GM21786 (cell line): ENCODE measurements at regions not wholly inside any gene's neighbourhood (a gene's known extent, or its start where the extent isn't known, plus 50 kb on each side); places are given as distances from the start of the nearest gene placed in this dataset.
A peak's percentile ranks its signal among the peaks of the same experiment; 100 is the strongest.
"Not testable (repeated sequence)": the region's sequence is repeated elsewhere in the genome, so short reads cannot be mapped to it uniquely, and the experiment has no call there.

Source experiments
- ATAC-seq: cut with Tn5 transposase; IDR thresholded peaks from one replicate; pipeline ENCODE4 v1.9.1; 2021; ENCODE audit not compliant: unreplicated experiment

DNA sequence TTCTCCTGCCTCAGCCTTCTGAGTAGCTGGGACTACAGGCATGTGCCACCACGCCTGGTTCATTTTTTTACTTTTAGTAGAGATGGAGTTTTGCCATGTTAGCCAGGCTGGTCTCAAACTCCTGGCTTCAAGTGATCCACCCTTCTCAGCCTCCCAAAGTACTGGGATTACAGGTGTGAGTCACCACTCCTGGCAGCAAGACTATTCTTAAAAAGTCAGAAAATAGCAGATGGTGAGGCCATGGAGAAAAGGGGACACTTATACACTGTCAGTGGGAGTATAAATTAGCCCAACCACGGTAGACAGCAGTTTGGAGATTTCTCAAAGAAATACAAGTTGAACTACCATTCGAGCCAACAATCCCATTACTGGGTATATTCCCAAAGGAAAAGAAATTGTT, 603.3 kb upstream of the TBL1XR1 start:
- ATAC-seq: no peak

DNA sequence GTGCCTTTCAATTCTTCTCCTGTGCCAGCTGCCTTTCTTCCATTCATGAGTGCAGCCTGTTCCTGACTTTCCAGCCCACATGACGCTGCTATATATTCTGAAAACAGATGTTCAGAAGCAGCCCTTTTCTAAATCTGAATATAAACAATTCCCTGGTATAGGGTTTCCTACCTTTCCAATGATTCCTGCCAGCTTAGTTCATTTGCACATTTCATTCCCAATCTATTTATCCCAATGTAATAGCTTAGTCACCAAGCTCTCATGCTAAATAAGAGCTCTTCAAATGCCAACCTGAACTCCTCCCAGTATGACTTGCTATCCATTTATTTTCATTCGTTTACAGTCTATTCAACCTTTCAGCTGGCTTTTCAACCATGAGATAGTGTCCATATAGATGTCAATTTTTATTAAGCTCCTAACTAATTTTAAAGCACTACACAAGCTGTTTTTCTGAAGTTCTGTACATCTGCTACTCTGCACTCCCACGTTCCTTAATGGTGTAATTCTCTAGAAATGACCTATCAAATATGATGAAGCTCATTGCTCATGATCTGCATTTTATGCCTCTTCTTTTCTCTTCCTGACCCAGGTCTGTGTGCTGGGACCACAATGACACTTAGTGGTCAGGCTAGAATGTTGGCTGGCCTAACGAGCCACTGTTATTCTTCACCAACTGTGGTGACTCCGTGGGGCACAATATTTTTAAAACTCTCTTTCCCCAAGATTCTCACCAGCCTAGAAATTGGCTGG, 605.0 kb upstream of the TBL1XR1 start:
- ATAC-seq: no peak

DNA sequence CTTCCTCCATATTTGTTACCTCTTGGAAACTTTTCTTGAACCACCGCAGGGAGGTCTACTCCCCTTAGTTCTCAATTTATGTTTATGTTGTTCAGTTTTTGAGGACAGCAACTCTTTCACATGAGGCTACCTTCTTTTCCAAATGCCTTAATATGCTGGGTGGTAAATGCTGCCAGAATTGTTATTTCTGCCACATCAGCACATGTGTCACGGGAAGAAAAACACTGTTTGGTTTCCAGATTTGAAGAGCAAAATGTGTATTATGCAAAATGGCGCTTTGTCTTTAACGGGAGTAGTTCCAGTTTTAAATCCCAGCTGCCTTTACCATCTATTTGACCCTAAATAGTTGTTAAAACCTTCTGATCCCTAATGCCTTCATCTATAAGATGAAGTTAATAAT, 606.2 kb upstream of the TBL1XR1 start:
- no peak for ATAC-seq

DNA sequence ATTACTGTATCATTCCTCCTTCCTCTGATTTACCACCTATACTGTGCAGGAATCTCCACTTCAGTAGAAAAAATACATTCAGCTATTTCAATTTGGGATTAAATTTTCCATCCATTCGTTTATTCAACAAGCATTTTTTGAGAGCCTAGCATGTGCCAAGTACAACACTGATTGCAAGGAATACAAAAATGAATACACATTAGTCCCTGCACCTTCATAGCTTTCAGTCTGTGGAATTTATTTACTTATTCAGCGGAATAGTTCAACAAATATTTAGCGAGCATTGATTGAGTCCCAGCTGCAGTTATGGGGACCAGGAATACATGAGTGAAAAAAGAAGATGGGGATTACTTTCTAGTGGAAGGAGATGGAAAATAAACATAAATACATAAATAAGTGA, 606.8 kb upstream of the TBL1XR1 start:
- no peak for ATAC-seq

DNA sequence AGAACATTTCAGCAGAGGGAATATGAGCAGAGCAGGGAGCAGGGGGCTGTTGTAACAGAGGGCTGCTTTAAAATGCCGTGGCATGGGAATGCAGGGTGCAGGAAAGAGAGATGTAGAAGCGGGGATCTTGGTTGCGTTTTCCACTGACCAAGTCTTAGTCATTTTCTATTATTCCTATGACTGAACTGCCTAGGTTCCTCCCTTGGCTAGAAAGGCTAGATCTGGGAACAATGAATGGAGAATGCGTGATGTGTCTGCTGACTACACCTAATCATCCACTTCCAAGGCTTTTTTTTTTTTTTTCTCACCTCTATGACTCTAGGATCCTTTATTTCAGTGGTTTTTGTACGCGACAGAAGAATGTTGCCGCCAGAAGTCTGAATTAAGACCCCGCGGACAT, 607.4 kb upstream of the TBL1XR1 start:
- ATAC-seq: no peak

DNA sequence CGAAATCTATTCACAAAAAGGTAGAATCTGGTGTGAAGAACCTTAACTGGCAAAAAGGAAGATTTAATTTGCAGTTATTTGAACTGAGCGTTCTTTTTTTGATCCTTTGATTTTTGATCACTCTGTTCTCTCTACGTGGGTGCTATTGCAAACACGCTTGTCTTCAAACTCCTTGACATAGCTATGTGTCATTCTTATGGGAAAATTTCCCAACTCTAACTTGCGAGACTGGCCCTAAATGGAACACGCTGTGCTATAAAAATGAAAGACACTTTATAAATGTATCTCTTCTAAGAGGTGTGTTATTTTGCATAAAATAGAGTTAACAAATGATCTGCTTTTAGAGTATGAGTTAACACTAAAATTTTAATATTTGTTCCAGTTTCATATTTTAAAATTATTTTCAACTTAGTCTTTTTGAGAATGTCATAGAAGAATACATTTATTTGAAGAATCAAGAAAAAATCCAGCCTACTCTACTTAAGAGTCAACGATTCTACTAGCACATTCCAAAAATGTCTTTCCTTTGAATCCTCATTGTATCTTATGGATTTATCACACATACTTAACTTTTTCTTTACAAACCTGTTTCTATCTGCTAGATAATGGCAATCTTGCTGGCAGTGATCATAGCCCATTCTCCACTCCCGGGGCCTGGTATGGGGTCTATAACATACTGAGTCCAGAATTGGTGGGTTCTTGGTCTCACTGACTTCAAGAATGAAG, 610.0 kb upstream of the TBL1XR1 start:
- ATAC-seq: no peak

DNA sequence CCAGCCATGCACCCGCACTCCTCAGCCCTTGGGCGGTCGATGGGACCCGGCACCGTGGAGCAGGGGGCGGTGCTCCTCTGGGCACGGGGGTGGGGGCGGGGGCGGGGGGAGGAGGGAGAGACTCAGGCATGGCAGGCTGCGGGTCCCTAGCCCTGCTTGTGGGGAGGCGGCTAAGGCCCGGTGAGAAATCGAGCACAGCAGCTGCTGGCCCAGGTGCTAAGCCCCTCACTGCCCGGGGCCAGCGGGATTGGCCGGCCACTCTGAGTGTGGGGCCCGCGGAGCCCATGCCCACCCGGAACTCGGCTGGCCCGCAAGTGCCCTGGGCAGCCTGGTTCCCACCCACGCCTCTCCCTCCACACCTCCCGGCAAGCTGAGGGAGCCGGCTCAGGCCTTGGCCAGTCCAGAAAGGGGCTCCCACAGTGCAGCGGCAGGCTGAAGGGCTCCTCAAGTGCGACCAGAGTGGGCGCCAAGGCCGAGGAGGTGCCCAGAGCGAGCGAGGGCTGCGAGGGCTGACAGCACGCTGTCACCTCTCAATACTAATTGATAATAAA, 611.7 kb upstream of the TBL1XR1 start:
- ATAC-seq: not testable (repeated sequence)

DNA sequence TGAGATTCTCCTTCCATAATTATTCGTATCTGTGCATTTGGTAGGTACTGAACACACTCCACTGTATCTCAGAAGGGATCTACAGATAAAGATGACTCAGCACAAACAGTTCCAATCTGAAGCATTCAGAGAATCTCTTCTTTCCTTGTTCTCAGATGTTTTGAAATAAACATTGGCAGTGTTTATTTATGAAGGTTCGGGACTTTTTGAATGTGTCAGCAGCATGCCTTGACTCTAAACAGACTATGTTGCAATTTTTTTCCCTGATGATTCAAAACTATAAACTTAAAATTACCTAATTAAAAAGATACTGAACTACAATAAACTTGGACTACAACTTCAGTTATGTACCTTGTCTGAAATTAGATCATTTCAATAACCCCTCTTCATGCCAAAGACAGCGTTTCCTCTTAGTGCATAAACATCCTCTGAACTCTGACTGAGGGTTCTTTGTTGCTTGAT, 612.9 kb upstream of the TBL1XR1 start:
- no peak for ATAC-seq

DNA sequence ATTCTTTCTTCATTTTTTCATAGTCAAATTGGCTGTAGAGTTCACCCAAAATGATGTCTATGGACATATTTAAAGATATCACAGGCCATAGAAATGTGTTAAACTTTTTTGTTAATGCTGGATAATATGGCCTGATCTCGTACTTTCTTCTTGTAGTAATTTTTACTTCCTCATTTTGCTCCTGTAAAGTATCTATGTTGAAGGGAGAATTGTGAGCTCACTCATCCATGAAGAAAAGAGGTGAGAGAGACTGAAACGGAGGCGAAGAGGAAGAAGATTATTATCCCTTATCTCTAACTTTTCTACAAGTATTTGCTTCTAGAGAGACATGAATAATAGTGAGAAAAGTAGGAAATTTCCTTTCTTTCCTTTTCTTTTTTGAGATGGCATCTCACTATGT, 613.8 kb upstream of the TBL1XR1 start:
- ATAC-seq: no peak

DNA sequence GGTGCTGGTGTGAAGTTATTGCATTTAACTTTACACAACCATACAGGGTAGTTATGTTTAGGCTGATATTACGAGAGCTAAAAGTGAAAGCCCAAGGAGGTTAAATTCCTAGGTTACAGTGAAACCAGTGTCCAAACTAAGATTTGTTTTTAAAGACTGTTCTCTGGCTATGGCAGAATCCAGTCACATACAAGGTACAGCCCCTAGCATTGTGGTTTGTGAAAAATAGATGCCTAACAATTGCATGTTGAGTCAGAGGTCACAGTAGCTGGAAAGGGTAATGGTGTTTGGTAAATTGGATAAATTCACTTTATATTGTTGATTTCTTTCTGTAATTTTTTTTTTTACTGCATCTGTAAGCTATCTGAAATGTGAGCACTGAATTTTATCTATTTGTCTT, 614.6 kb upstream of the TBL1XR1 start:
- no peak for ATAC-seq

DNA sequence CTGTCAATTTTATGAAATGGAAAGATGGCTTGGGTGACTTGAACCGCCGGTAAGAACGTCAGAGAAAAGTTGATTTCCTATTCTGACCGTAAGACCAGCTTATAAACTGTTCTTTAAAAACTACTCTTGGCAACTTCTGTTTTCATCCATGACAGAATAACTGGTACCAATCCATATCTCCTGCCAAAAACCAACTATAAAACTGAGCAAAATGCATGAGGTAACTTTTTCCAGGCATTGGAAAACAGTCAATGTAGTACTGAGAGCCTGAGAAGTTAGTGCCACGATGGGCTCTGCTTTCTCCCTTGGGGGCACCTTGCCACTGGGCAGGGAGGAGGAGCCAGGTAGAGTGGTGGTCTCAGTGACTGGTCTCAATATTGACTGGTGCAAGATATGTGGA, 615.2 kb upstream of the TBL1XR1 start:
- ATAC-seq: no peak

DNA sequence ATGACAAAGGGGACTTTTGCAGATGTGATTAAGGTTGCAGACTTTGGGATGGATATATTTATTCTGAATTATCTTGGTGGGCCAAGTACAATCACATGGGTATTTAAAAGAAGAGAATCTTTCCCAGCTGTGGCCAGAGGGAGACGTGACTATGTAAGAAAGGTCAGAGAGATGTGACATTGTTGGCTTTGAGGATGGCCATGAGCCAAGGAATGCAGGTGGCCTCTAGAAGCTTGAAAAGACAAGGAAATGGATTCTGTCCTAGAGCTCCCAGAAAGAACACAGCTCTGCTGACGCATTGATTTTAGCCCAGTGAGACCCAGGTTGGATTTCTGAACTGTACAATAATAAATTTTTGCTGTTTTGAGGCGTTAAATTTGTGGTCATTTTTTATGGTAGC, 616.0 kb upstream of the TBL1XR1 start:
- no peak for ATAC-seq

DNA sequence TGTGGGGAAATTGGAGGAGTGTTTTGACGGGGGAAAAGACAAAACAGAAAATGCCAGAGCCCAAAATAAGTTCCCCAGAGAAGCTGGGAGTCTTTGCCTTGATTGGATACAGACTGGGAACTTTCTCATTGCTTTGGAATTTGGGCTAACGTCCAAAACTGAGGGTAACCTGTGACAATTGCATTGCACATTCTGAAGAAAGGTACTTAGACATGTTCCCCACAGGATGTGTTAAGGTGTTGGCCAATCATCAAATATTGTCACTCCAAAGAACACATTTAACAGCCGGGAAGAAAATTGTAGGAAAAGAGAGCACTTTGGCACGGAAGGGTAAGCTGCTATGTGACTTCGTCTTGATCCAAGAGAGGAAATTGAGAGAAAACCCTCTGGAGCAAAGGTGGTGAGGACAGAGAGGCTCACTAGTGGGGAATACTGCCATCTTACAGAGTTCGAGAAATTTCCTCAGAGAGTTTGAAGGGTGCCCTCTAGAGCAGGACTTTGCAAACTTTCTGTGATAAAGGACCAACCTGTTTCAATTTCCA, 619.5 kb upstream of the TBL1XR1 start:
- no peak for ATAC-seq

DNA sequence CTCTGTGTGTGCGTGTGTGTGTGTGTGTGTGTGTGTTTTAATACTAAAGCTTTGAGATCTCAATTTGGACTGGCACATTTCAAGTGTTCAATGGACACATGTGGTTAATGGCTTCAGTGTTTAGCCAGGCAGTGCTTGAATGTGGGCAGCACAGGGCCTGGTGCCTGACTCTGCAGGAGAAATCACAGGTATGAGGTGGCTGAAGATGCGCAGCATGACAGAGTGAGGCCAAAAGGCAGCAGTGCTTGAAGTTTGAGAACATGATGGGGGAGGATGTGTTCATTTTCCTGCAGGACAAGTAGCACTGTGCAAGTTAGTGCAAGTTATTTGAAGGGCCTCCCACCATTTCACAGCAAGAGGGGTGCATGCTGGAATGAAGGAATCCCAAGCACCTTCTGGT, 620.5 kb upstream of the TBL1XR1 start:
- ATAC-seq: no peak

DNA sequence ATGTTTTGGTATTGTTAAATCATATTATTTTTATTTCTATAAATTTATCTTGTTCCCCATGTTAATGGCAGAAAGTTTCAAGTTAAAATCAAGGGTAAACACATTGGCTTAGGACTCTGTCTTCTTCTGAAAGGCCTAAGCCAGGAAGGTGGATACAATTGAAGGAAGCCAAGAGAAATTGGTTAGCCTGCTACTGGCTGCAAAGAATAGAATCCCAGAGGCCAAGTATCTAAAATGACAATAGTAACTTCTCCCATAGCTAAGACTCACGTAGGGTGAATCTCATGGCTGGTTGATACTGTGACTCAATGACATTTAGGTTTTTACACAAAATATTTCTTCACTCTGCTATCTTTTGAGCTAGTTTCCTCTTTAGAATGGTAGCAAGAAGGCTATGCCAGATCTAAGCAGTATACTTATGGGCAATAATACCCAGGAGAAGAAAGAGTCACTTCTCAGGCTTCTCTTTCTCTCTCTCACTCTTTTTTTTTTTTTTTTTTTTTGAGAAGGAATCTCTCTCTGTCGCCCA, 621.5 kb upstream of the TBL1XR1 start:
- ATAC-seq: no peak

DNA sequence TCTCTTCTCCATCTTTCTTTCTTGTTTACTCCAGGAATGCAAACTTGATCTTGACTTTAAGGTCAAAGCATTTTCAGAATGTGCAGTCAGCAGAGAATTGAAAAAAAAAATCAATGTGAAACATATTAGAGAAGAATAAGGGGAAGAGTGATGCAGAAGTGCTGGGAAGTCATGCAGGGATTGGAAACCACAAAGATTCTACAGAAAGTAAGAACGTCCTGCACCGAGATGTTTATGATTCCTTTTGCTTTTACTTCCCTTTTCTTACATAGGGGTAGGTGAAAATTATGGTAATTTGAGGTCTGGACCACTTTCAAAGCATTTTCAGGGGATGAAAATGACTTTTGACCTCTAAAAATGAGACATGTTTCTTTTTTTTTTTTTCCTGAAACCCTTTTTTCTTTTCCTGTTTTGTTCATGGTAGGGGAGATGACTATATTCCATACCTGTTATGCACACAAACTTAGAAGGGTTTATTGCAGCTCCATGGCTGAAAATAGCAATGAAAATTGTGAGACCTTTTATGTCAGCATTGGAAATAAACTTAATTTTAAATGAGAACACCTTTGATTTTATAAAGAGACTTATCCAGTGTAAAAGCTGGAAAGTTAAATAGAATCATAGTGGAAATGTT, 623.5 kb upstream of the TBL1XR1 start:
- peak; percentile 62 for ATAC-seq

DNA sequence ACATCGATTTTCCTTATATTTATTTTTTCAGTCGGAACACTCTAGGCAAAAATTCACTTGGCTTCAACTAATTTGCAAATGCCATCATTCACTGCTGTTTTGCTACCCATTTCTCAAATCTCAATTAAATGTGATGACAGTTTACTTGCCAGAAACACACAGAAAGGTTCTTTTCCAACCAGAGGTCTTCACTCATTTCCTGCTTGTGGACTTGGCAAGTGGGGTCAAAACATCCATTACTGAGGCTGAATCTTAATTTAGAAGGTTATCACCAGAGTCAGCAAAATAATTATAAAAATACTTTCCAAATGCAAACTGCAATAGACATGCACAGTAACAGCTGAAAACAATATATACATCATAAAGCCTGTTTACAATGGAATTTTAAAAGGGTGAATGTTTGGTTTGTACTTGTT, 625.4 kb upstream of the TBL1XR1 start:
- no peak for ATAC-seq

DNA sequence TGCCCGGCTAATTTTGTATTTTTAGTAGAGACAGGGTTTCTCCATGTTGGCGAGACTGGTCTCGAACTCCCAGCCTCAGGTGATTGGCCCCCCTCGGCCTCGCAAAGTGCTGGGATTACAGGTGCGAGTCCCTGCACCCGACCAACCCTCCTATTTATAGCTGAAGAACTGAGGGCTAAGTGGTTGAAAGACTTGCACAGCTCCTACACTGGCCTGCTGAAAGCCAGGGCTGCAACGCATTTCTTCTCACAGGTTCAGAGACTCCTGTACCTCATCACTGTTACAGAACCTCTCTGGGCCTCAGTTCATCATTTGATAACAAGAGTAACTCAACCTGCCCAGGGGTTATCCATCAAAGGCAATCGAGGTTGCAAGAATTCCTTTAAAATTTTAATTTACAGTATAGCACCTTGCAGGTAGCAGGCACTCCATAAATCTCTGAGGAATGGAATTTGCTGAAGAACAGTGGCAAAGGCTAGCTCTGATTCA, 626.5 kb upstream of the TBL1XR1 start:
- no peak for ATAC-seq

DNA sequence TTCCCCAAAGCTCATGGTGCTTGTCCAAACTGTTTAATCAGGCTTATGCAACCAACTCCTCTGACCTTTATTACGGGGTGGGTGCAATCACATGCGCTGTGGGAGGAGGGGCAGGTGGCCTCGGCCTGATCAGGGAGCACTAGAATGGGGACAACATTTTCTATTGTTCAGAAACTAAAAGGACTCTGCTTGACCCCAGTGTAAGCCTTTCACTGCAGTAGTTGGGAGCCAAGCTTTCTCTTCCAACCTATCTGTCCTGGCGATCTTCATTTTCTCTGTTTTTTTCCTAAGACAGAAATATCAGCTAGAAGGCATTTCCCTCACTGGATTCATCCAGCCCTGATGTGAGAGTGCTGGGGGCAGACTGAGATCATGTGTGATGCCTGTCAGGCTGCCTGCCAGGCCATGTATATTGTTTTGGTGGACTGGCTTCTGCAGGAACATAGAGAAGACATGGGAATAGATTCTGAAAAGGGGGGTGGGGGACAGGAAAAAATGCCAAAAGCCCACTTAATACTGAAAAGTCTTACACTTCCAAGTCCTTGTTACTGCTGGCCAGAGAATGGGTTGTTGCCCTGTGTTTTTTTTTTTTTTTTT, 627.0 kb upstream of the TBL1XR1 start:
- ATAC-seq: no peak

DNA sequence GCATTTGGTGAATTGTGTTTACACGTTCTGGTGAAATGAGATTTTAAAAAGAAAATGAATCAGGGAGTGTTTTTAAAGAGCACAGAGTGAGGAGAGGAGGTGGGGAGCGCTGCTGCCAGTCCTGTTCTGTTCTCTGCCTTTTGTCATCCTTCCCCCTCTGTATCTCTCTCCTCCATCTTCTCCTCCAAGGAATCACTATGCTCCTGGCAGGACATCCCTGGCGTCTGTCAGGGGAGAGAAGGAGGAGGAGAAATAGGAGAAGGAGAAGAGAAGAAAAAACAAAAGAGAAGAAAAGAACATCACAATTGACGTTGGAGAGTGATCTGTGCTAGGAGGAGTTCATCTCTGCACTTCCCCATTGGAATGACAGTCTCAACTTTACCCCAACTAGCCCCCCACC, 627.6 kb upstream of the TBL1XR1 start:
- ATAC-seq: no peak

DNA sequence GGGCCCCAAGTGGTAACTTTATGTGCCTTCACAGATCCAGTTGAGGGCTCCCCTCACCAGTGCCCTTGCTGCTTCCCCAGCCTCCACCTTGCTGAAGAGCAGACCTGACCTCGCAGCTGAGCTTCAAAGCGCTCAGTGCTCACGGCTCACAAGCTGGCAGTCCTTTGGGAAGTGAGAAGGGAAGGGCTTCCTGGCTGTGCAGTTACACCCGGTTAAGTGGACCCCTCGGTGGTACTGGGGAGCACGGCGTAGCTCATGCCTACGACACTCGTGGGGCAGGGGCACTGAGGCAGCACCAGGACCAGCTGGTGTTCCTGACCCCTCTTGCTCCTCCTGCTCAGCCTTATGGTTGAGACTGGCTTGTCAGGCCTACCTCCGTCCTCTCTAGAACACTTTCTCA, 629.0 kb upstream of the TBL1XR1 start:
- ATAC-seq: no peak
